ENCODE measurements at regions not wholly inside any gene's neighbourhood (a gene's known extent, or its start where the extent isn't known, plus 50 kb on each side); places are given as distances from the start of the nearest gene placed in this dataset.

GRCh38 chr13:107413005-107413404, 802.3 kb downstream of the LIG4 start:
- H3K9me3 Mint-ChIP-seq: no peaks in the 10 kb centered on the region
- TF ChIP-seq CTCF (IDR thresholded peaks at IDR 0.05; ENCODE audit: unreplicated experiment in 3 of 3): no peak
- no peaks in the 10 kb centered on the region for H3K36me3 Mint-ChIP-seq (ENCODE audit: low read depth)
- no peaks in the 10 kb centered on the region for H3K27me3 Mint-ChIP-seq (ENCODE audit: low read depth)
- no peaks in the 10 kb centered on the region for H3K4me1 Mint-ChIP-seq
- no peak overlapping the region for H3K4me3 Mint-ChIP-seq
- H3K27ac Mint-ChIP-seq: no peak overlapping the region

- H3K36me3 Mint-ChIP-seq (ENCODE audit: low read depth): no peaks in the 10 kb centered on the region
- H3K27ac Mint-ChIP-seq: no peak overlapping the region
- no peak for TF ChIP-seq CTCF (IDR thresholded peaks at IDR 0.05; ENCODE audit: unreplicated experiment in 3 of 3)
- no peaks in the 10 kb centered on the region for H3K4me1 Mint-ChIP-seq
- no peaks in the 10 kb centered on the region for H3K9me3 Mint-ChIP-seq
- H3K4me3 Mint-ChIP-seq: no peak overlapping the region
- no peaks in the 10 kb centered on the region for H3K27me3 Mint-ChIP-seq (ENCODE audit: low read depth)
Measured at GRCh38 chr13:107407074-107407473, 808.3 kb downstream of the LIG4 start.

- Mint-ChIP-seq H3K27ac (no peak overlapping the region), H3K4me1 (no peaks in the 10 kb centered on the region), H3K9me3 (no peaks in the 10 kb centered on the region), H3K36me3 (ENCODE audit: low read depth) (no peaks in the 10 kb centered on the region), H3K4me3 (no peak overlapping the region), H3K27me3 (ENCODE audit: low read depth) (no peaks in the 10 kb centered on the region)
- TF ChIP-seq CTCF (IDR thresholded peaks at IDR 0.05; ENCODE audit: unreplicated experiment in 3 of 3): no peak
Measured at GRCh38 chr13:107395927-107396662, 819.2 kb downstream of the LIG4 start.

GRCh38 chr13:107392205-107392604, 823.1 kb downstream of the LIG4 start:
- Mint-ChIP-seq H3K36me3 (ENCODE audit: low read depth) (no peaks in the 10 kb centered on the region), H3K27me3 (ENCODE audit: low read depth) (peaks cover 3% of the 10 kb centered on the region), H3K9me3 (no peaks in the 10 kb centered on the region), H3K27ac (no peak overlapping the region), H3K4me3 (no peak overlapping the region), H3K4me1 (no peaks in the 10 kb centered on the region)
- no peak for TF ChIP-seq CTCF (IDR thresholded peaks at IDR 0.05; ENCODE audit: unreplicated experiment in 3 of 3)

GRCh38 chr13:107387525-107387924, 819.6 kb upstream of the ARGLU1 start:
- Mint-ChIP-seq H3K4me3 (no peak overlapping the region), H3K4me1 (no peaks in the 10 kb centered on the region), H3K27ac (peak overlapping the region in 1 of 3 experiments; percentile 16), H3K36me3 (ENCODE audit: low read depth) (no peaks in the 10 kb centered on the region), H3K27me3 (ENCODE audit: low read depth) (peaks cover 7% of the 10 kb centered on the region), H3K9me3 (no peaks in the 10 kb centered on the region)
- TF ChIP-seq CTCF (IDR thresholded peaks at IDR 0.05; ENCODE audit: unreplicated experiment in 3 of 3): no peak
